WERI-Rb-1 (cell line): ENCODE measurements at regions not wholly inside any gene's neighbourhood (a gene's known extent, or its start where the extent isn't known, plus 50 kb on each side); places are given as distances from the start of the nearest gene placed in this dataset.

ENCODE experiments used
- DNase-seq: peaks from one replicate; pipeline ENCODE4 v3.0.0-alpha.2; 2020
- H3K27ac ChIP-seq: fragments of 250-450 bp; sonication (Bioruptor Pico); 2 replicates; pipeline ENCODE4 v1.5.1; 2020; ENCODE audit warnings: mild to moderate bottlenecking, moderate library complexity
- H3K27me3 ChIP-seq: fragments of 250-450 bp; sonication (Bioruptor Pico); 2 replicates; pipeline ENCODE4 v1.5.1; 2021; ENCODE audit warnings: mild to moderate bottlenecking, low read depth, moderate library complexity; ENCODE audit not compliant: insufficient read depth, severe bottlenecking
- H3K36me3 ChIP-seq: fragments of 250-450 bp; sonication (Bioruptor Pico); 2 replicates; pipeline ENCODE4 v1.5.1; 2020; ENCODE audit warnings: mild to moderate bottlenecking, moderate library complexity
- H3K4me3 ChIP-seq: 2 replicates; pipeline ENCODE4 v1.5.1; 2011; ENCODE audit warnings: low read depth, mild to moderate bottlenecking, control low read depth, low read length
- H3K9me3 ChIP-seq: fragments of 250-450 bp; sonication (Bioruptor Pico); 2 replicates; pipeline ENCODE4 v1.5.1; 2021; ENCODE audit warnings: mild to moderate bottlenecking, moderate library complexity; ENCODE audit not compliant: severe bottlenecking
- TF ChIP-seq, protein P1 (sequence below): IDR thresholded peaks from 2 replicates; pipeline ENCODE4 v1.5.1; 2011; ENCODE audit warnings: low read depth, mild to moderate bottlenecking, control low read depth, inconsistent platforms, low read length

- no peak overlapping the region for H3K27ac ChIP-seq
- no peaks in the 10 kb centered on the region for H3K9me3 ChIP-seq
- no peak for DNase-seq
- H3K4me3 ChIP-seq, result no peak overlapping the region
- H3K36me3 ChIP-seq, result no peaks in the 10 kb centered on the region
- TF ChIP-seq, protein P1, sequence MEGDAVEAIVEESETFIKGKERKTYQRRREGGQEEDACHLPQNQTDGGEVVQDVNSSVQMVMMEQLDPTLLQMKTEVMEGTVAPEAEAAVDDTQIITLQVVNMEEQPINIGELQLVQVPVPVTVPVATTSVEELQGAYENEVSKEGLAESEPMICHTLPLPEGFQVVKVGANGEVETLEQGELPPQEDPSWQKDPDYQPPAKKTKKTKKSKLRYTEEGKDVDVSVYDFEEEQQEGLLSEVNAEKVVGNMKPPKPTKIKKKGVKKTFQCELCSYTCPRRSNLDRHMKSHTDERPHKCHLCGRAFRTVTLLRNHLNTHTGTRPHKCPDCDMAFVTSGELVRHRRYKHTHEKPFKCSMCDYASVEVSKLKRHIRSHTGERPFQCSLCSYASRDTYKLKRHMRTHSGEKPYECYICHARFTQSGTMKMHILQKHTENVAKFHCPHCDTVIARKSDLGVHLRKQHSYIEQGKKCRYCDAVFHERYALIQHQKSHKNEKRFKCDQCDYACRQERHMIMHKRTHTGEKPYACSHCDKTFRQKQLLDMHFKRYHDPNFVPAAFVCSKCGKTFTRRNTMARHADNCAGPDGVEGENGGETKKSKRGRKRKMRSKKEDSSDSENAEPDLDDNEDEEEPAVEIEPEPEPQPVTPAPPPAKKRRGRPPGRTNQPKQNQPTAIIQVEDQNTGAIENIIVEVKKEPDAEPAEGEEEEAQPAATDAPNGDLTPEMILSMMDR, result no peak
- H3K27me3 ChIP-seq, result no peaks in the 10 kb centered on the region
Measured at GRCh38 chr18:26700728-26701127, 152.4 kb upstream of the KCTD1 start.

DNA sequence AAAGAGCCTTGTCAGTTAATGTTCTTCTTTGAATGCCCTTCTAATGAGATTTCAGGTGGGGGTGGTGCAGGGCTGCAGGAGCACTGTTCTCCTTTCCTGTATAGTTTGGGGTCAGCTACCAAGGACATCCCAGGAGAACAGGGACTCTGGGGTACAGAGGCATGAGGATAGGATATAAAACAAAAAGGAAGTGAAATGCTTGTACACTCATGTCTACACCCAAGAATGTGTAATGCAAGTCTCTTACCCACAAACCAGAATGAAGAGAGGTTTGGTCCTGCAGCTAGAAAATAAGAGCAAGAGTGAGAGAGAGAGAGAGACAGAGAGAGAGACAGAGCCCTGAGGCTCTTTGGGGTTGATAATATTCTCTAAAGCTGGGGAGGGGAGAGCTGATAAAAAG is 151.8 kb upstream of the KCTD1 start:
- Histone ChIP-seq H3K27me3 (no peaks in the 10 kb centered on the region), H3K36me3 (no peaks in the 10 kb centered on the region), H3K27ac (no peak overlapping the region), H3K9me3 (no peaks in the 10 kb centered on the region), H3K4me3 (no peak overlapping the region)
- DNase-seq, result no peak
- TF ChIP-seq, protein P1, result no peak

GRCh38 chr18:26697186-26697884 is 149.0 kb upstream of the KCTD1 start:
- H3K9me3 ChIP-seq, result no peaks in the 10 kb centered on the region
- no peaks in the 10 kb centered on the region for H3K27me3 ChIP-seq
- H3K27ac ChIP-seq, result no peak overlapping the region
- TF ChIP-seq, protein P1, result no peak
- DNase-seq, result no peak
- no peak overlapping the region for H3K4me3 ChIP-seq
- H3K36me3 ChIP-seq, result no peaks in the 10 kb centered on the region

GRCh38 chr18:26696786-26697185 is 148.4 kb upstream of the KCTD1 start:
- H3K27ac ChIP-seq, result no peak overlapping the region
- TF ChIP-seq, protein P1, result no peak
- H3K9me3 ChIP-seq, result no peaks in the 10 kb centered on the region
- no peak overlapping the region for H3K4me3 ChIP-seq
- H3K36me3 ChIP-seq, result no peaks in the 10 kb centered on the region
- no peak for DNase-seq
- H3K27me3 ChIP-seq, result no peaks in the 10 kb centered on the region

GRCh38 chr18:26696308-26696707 is 148.0 kb upstream of the KCTD1 start:
- H3K27me3 ChIP-seq, result no peaks in the 10 kb centered on the region
- no peak overlapping the region for H3K27ac ChIP-seq
- DNase-seq, result no peak
- TF ChIP-seq, protein P1, result no peak
- H3K9me3 ChIP-seq, result no peaks in the 10 kb centered on the region
- no peak overlapping the region for H3K4me3 ChIP-seq
- H3K36me3 ChIP-seq, result no peaks in the 10 kb centered on the region
